CD4-positive, alpha-beta T cell treated with Interleukin-21 for 1 hour (primary cell): ENCODE measurements at regions not wholly inside any gene's neighbourhood (a gene's known extent, or its start where the extent isn't known, plus 50 kb on each side); places are given as distances from the start of the nearest gene placed in this dataset.

ENCODE experiments used
- DNase-seq: peaks from one replicate; pipeline ENCODE4 v3.0.0-alpha.2; 2020

DNA sequence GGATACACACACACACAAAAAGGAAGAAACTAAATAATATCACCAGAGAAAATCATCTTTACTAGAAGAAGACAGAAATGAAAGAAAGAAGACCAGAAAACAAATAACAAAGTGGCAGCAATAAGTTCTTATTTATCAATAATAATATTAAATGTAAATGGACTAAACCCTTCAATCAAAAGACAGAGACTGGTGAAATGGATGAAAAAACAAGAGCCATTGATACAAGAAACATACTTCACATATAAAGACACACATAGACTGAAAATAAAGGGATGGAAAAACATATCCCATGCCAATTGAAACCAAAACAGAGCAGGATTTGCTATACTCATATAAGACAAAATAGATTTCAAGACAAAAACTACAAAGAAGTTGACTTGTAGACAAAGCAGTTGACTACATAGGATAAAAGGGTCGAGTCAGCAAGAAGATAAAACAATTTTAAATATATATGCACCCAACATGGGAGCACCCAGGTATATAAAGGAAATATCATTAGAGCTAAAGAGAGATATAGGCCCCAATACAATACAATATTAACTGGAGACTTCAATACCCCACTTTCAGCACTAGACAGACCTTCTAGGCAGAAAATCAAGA is 259.4 kb downstream of the EPM2A start:
- no peak for DNase-seq

- DNase-seq = no peak
Observed at GRCh38 chr6:145480024-145480423, 255.3 kb downstream of the EPM2A start.

GRCh38 chr6:145483191-145483996 is 251.9 kb downstream of the EPM2A start:
- no peak for DNase-seq

- DNase-seq = no peak
Observed at GRCh38 chr6:145485288-145485687, 250.0 kb downstream of the EPM2A start.

DNA sequence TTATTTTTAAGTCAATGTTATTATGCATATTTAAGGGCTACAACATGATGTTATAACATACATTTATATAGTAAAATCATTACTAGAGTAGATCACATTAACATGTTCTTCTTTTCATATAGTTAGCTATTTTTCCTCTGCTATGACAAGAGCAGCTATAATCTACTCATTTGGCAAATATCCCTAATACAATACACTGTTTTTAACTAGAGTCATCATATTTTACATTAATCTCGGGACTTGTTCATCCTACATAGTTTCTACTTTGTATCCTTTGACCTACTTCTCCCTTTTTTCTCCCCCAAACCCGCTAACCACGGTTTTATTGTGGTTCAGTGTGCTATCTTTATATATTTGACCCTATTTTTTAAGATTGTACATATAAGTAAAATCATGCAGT is 249.0 kb downstream of the EPM2A start:
- no peak for DNase-seq

- DNase-seq = no peak
Observed at GRCh38 chr6:145489583-145489982, 245.7 kb downstream of the EPM2A start.

DNA sequence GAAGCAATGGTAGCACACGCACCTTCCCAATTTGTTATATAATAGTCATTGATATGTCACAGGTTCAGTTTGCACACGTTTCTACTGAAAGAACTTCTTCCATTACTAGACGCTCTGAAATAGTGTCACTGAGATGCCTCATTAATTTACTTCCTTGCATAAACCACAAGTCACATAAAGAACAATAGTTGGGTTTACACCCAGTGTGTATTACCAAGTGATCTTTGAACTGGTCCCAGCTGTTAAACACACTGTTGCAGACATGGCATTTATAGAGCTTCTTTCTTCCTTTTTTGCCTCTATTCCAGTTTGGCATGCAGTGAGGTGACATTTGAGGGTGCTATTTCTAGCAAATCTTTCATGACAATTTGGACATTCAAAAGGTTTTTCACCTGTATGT is 245.3 kb downstream of the EPM2A start:
- no peak for DNase-seq

DNA sequence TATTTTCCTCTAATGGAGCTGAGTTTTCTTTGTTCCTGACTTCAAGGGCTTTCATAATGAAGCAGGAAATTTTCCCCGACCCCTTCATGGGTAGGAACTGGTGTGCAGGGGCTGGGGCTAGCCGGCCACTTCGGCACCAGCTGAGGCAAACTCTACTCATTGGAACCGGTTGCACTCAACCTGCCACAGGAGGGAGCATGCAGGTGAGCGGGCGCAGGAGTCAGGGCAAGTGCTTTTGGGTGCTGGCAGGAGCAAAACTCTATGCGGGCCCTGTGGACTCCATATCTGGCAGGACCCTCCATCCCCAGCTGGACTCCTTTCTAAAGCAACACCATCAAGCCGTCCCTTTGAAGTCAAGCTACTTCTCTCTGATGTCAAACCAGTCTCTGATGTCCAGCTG is 244.2 kb downstream of the EPM2A start:
- DNase-seq = no peak

- no peak for DNase-seq
Observed at GRCh38 chr6:145497006-145497405, 238.3 kb downstream of the EPM2A start.

- no peak for DNase-seq
Observed at GRCh38 chr6:145498425-145498824, 236.9 kb downstream of the EPM2A start.

DNA sequence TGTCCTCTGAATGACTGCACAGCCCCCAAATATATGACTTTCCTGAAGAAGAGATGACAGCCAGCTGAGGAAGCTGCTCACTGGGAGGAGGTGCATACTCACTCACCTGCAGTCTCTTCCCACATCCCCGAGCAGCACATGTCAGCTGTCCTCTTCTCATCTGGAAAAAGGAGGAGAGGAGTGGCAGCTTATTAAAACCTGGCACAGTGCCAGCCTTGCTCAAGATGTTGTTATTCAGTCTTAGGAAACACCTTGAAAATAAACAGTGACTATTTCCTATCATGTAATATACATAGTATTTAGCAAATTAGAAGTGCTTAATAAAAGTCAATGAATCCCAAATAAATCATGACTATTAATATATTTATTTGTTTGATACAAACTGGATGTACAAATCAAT is 232.9 kb downstream of the EPM2A start:
- no peak for DNase-seq

GRCh38 chr6:145506136-145506535 is 229.2 kb downstream of the EPM2A start:
- no peak for DNase-seq

- DNase-seq = no peak
Observed at GRCh38 chr6:145506565-145506964, 228.8 kb downstream of the EPM2A start.

DNA sequence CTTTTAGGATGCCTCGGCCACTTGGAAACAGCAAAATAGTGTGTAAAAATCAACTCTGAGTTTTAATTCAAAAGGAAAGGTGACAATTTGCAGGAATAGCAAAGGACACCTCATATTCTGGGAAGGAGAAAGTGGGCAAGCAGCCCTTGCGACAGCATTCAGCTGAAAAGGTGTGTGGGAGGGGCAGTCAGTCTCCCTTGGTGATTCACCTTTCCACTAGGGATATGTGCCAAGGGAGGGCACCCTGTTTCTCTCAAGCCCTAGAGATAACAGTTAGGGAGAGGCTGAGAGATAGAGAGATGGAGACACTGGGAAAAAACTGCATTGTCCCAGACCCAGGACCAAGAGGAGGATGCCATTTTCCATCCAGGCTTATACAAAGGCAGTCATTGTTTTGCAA is 228.1 kb downstream of the EPM2A start:
- DNase-seq = no peak

DNA sequence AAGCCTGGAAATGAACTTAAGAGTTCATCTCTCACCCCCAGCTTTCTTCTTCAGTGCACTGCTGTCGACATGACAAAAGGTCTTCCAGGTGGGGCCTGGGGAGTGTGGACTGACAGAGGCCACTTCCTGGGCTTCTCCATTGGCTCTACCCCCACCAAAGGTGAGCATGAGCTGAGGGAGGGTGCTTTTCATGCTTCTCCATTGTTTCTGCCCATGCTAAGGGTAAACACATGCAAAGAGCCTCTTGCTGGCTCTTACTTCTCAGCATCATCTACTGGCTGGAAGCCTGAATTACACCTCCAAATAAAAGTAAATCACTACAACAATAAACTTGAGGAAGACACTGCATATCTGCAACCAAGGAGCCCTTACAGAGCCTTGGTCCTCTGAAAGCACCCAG is 227.2 kb downstream of the EPM2A start:
- no peak for DNase-seq

DNA sequence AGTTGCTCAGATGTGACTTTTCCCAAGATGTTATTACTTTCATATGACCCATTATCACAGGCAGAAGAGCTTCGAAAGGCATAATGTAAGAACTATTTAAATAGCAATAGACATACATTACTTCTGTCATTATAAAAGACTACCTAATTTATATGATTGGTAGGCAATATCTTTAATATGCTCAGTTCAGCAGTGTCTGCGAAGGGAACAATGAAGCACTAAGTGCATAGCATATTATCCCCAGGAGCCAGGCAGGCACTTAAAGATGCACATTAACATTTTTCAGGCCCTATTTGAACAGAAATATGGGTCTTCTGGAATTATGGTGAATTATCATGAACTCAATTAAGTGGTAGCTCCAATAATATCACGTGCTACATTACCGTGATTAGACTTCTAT is 217.8 kb downstream of the EPM2A start:
- DNase-seq = no peak

- DNase-seq = no peak
Observed at GRCh38 chr6:145525038-145525437, 210.3 kb downstream of the EPM2A start.

DNA sequence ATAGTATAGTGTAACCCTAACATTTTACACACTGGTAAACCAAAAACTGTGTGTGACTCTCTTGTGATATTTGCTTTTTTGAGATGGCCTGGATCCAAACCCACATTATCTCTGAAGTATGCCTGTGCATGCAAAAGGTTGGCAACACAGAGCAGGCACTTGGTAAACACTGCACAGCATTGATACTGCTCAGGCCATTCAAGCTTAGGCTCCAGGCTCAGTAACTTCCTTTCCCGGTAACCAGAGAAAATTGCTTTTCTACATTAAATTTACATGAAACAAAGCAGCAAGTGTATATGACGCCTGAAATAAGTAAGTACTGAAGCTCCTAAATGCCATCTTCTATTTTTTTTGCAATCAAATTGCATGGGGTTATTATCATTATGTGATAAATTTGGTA is 205.7 kb downstream of the EPM2A start:
- DNase-seq = no peak

GRCh38 chr6:145530454-145530853 is 204.9 kb downstream of the EPM2A start:
- DNase-seq = no peak

DNA sequence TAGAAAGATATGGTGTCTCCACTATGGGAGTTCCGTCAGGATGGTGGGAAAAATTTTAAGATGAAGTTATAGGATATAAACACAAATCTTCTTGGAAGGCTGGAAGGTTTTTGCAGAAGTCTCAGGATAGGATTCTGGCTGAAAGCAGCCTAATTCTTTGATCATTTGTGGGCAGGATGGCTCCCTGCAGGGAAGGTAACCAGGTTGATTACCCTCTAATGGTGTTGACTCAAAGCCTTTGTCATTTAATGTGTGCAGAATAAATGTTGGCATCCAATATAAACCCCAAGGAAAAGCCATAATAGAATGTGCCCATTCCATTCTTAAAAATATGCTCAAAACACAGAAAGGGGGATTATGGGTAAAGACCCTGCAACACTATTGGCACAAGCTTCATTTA is 204.3 kb downstream of the EPM2A start:
- DNase-seq = no peak

DNA sequence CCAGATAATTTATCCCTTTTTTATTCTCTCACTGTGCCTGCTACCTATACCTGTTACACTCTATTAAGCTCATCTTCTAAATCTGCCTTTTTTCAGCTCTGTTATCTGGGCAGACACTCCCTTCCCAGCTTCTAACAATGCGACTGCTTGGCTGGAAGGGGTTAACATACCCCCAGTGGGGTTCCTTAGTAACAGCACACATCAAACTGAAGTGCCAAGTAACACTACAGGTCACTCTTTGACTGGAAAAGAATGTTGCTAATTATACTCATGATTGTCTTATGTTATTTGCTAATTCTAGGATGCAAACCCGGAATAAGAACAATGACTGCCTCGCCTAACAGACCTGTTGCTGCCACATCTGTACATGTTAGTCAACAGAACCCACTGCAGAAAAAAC is 203.5 kb downstream of the EPM2A start:
- DNase-seq = no peak

DNA sequence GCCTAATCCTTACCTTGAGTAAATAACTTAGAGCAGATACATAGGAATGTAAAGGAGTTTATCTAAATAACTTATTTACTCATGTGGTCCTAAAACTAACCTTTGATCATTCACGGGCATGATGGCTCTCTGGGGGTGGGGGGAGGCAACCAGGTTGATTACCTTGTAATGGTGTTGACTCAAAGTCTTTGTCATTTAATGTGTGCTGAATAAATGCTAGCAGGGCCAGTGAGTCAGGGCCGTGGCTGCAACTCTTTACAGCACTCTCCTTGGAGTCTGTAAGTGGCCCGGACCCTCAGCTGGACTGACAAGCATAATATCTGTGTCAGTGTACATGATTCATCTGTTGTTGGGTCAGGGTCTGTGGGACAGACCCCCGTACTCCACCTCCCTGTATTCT is 203.0 kb downstream of the EPM2A start:
- no peak for DNase-seq

- no peak for DNase-seq
Observed at GRCh38 chr6:145534989-145535388, 200.3 kb downstream of the EPM2A start.

DNA sequence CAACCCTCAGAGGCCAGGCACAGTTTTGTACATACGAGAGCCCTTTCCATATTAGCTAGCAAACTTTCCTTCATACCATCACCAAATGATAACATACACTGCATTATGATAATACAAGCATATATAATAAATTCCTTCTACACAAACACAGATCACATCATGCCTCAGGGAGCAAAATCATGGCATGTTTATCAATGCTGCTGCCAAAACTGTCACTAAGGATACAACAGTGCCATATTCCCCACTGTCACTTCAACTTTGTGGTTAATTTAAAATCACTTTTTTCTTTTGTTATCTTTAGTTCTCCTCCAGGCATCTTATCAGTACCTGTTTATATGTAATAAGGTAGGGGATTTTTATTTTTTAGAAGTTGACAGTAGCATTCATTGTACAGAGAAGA is 196.3 kb downstream of the EPM2A start:
- DNase-seq = no peak

- DNase-seq = no peak
Observed at GRCh38 chr6:145539831-145540230, 195.5 kb downstream of the EPM2A start.
